ENCODE measurements at regions not wholly inside any gene's neighbourhood (a gene's known extent, or its start where the extent isn't known, plus 50 kb on each side); places are given as distances from the start of the nearest gene placed in this dataset.
"Not testable (repeated sequence)": the region's sequence is repeated elsewhere in the genome, so short reads cannot be mapped to it uniquely, and the experiment has no call there.

DNA sequence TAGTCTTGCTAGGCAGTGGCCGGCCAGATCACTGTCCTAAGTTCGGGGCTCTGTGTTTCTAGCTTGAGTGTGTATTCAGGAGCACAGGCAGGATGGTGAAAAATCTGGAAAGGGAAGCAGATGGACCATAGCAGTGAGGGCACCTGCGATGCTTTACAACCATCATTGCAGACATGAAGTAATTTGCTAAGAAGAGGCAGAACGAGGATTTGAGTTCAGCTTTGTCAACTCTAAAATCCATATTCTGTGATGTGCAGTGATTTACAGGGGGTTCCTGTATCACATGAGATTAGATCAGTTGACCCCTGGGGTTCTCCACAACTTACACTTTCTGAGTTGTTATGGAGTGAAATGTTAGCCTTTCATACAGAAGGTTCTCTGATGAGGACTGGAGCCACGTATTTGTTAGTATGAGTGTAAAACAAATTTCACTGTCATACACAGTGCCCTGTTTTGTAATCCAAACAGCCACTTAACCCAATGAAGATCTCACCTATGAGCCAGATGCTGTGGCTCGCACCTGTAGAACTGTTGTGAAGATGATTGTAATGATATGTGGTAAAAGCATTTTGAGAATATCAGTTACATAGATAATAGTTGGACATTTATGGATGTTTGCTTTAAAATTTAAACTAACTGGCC is 173.0 kb upstream of the VKORC1L1 start:
- H3K27ac ChIP-seq (replicated peaks); DNase-seq (ENCODE audit: low read depth in 1 of 2, low spot score in 1 of 2); H3K4me3 ChIP-seq (replicated peaks; ENCODE audit: insufficient read depth, low read length); H3K27me3 ChIP-seq (ENCODE audit: insufficient read depth, poor library complexity, severe bottlenecking): not testable (repeated sequence)

DNA sequence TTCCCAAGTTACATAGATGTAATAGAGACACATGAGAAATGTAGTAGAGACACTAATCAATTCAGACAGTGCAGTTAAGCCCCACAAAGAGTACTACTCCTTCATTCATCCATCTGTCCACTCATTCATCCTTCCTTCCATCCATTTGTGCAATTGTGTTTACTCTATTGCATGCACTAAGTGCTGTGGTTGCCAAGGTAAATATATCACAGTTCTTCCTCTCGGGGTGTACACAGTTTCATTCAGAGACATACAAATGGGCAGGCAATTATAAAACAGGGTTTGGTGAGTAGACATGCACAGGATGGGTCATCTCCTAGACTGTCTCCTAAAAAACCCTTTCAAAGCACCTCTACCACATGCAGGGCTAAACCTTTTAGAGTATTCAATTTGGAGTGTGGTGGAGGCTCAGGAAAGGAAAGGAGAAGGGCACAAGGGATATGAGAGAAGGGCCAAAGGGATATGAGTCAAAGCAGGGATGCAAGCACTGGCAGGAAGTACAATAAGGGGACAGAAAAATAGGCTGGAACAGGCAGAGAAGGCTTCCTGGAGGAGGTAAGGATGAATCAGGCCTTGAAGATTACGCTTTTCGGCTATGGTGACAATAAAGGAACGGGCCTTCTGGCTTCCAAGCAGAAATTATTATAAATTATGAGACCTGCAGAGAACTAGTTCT is 153.6 kb upstream of the VKORC1L1 start:
- not testable (repeated sequence) for DNase-seq (ENCODE audit: low read depth in 1 of 2, low spot score in 1 of 2); H3K4me3 ChIP-seq (replicated peaks; ENCODE audit: insufficient read depth, low read length); H3K27me3 ChIP-seq (ENCODE audit: insufficient read depth, poor library complexity, severe bottlenecking); H3K27ac ChIP-seq (replicated peaks)

DNA sequence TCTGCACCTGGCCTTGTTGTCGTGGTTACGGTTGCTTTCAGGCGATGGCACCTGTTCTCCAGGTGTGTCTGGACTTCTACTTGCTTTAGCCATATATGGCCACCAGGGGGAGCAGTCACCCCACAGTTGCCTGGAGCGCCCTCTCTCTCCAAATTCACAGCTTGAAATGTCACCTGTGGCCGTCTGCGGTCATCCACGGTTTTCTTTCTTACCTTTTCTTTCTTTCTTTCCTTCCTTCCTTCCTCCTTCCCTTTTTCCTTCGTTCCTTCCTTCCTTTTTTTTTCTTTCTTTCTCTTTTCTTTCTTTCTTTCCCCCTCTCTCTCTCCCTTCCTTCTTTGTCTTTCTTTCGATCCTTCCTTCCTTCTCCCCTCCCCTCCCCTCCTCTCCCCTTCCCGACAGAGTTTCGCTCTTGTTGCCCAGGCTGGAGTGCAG is 150.5 kb upstream of the VKORC1L1 start:
- TF ChIP-seq GABPA (IDR thresholded peaks at IDR 0.05; ENCODE audit: low read depth) (no peak), SPI1 (IDR thresholded peaks at IDR 0.05; ENCODE audit: borderline replicate concordance, low read depth) (no peak), POLR2AphosphoS5 (IDR thresholded peaks at IDR 0.05; ENCODE audit: low read depth) (no peak)
- TF ChIP-seq, protein P1, sequence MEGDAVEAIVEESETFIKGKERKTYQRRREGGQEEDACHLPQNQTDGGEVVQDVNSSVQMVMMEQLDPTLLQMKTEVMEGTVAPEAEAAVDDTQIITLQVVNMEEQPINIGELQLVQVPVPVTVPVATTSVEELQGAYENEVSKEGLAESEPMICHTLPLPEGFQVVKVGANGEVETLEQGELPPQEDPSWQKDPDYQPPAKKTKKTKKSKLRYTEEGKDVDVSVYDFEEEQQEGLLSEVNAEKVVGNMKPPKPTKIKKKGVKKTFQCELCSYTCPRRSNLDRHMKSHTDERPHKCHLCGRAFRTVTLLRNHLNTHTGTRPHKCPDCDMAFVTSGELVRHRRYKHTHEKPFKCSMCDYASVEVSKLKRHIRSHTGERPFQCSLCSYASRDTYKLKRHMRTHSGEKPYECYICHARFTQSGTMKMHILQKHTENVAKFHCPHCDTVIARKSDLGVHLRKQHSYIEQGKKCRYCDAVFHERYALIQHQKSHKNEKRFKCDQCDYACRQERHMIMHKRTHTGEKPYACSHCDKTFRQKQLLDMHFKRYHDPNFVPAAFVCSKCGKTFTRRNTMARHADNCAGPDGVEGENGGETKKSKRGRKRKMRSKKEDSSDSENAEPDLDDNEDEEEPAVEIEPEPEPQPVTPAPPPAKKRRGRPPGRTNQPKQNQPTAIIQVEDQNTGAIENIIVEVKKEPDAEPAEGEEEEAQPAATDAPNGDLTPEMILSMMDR (IDR thresholded peaks at IDR 0.05; ENCODE audit: insufficient read depth, low read length), result peak; percentile 50
- TF ChIP-seq, protein P2, sequence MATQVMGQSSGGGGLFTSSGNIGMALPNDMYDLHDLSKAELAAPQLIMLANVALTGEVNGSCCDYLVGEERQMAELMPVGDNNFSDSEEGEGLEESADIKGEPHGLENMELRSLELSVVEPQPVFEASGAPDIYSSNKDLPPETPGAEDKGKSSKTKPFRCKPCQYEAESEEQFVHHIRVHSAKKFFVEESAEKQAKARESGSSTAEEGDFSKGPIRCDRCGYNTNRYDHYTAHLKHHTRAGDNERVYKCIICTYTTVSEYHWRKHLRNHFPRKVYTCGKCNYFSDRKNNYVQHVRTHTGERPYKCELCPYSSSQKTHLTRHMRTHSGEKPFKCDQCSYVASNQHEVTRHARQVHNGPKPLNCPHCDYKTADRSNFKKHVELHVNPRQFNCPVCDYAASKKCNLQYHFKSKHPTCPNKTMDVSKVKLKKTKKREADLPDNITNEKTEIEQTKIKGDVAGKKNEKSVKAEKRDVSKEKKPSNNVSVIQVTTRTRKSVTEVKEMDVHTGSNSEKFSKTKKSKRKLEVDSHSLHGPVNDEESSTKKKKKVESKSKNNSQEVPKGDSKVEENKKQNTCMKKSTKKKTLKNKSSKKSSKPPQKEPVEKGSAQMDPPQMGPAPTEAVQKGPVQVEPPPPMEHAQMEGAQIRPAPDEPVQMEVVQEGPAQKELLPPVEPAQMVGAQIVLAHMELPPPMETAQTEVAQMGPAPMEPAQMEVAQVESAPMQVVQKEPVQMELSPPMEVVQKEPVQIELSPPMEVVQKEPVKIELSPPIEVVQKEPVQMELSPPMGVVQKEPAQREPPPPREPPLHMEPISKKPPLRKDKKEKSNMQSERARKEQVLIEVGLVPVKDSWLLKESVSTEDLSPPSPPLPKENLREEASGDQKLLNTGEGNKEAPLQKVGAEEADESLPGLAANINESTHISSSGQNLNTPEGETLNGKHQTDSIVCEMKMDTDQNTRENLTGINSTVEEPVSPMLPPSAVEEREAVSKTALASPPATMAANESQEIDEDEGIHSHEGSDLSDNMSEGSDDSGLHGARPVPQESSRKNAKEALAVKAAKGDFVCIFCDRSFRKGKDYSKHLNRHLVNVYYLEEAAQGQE (IDR thresholded peaks at IDR 0.05; ENCODE audit: insufficient replicate concordance, low read depth), result no peak
- no peak overlapping the region for H3K27ac ChIP-seq (replicated peaks)
- no peak overlapping the region for H3K4me3 ChIP-seq (replicated peaks; ENCODE audit: insufficient read depth, low read length)
- peak in 1 of 2 experiments; percentile 33 for DNase-seq (ENCODE audit: low read depth in 1 of 2, low spot score in 1 of 2)
- no peaks in the 10 kb centered on the region for H3K27me3 ChIP-seq (ENCODE audit: insufficient read depth, poor library complexity, severe bottlenecking)

DNA sequence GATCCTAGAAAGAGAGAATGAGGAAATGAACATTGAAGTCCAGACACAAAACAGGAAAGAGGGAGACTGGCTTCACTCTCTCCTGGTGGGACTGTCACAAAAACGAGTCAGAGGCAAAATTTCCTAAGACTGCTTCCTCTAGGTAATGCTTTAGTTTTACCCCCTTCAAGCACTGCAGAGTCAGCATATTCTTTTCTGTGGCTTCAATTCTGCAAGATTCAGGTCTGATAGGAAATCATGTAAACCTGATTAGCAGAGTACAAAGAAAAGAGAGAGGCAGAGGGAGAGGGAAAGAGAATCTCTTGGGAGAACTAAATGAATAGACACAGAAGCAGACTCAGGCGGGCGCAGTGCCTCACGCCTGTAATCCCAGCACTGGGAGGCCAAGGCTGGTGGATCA is 145.7 kb upstream of the VKORC1L1 start:
- not testable (repeated sequence) for H3K27ac ChIP-seq (replicated peaks); DNase-seq (ENCODE audit: low read depth in 1 of 2, low spot score in 1 of 2); H3K4me3 ChIP-seq (replicated peaks; ENCODE audit: insufficient read depth, low read length); H3K27me3 ChIP-seq (ENCODE audit: insufficient read depth, poor library complexity, severe bottlenecking)

DNA sequence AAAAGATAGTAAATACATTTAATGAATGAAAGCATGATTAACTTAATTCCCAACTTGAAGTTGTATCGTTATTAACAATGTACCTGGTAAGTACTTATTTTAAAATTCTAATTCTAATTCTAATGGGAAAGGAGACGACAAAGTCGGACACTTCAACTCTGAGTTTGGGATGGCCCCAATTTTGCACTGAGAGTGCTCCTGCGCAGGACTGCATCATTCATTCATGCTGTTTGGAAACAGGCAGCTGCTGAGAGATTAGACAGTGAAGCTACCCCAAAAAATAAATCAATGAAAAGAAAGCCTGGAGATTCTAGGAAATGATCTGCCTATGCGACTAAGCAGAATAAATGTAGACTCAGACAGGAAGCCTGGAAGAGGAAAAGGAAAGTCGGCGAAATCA is 141.7 kb upstream of the VKORC1L1 start:
- Histone ChIP-seq H3K27ac (replicated peaks) (no peak overlapping the region), H3K4me3 (replicated peaks; ENCODE audit: insufficient read depth, low read length) (no peak overlapping the region), H3K27me3 (ENCODE audit: insufficient read depth, poor library complexity, severe bottlenecking) (no peaks in the 10 kb centered on the region)
- no peak for DNase-seq (ENCODE audit: low read depth in 1 of 2, low spot score in 1 of 2)
- TF ChIP-seq POLR2AphosphoS5 (IDR thresholded peaks at IDR 0.05; ENCODE audit: low read depth) (no peak), GABPA (IDR thresholded peaks at IDR 0.05; ENCODE audit: low read depth) (no peak)

DNA sequence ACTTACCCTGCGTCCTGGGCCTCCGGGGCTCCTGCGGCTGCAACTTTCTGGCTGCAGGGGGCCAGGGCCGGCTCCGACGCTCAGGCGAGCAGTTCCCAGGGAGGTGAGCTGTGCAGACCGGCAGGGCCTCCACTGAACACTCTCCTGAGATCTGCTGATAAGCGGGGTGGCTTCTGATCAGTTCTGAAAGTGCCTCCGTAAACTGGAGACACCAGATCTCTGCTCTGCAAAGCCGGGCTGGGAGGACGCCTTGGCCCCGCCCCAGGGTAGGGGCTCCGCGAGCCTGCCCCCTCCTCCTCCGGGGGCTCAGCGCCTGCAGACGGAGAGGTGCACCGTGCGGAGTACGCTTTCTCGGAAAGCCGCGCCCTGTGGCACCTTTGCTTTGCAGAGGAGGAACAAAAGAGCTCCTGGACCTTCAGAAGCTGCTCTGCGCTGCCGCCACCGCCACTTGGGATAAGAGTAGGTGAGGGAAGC is 141.3 kb upstream of the VKORC1L1 start:
- Histone ChIP-seq H3K4me3 (replicated peaks; ENCODE audit: insufficient read depth, low read length) (no peak overlapping the region), H3K27me3 (ENCODE audit: insufficient read depth, poor library complexity, severe bottlenecking) (no peaks in the 10 kb centered on the region), H3K27ac (replicated peaks) (no peak overlapping the region)
- TF ChIP-seq GABPA (IDR thresholded peaks at IDR 0.05; ENCODE audit: low read depth), result no peak
- no peak for DNase-seq (ENCODE audit: low read depth in 1 of 2, low spot score in 1 of 2)

DNA sequence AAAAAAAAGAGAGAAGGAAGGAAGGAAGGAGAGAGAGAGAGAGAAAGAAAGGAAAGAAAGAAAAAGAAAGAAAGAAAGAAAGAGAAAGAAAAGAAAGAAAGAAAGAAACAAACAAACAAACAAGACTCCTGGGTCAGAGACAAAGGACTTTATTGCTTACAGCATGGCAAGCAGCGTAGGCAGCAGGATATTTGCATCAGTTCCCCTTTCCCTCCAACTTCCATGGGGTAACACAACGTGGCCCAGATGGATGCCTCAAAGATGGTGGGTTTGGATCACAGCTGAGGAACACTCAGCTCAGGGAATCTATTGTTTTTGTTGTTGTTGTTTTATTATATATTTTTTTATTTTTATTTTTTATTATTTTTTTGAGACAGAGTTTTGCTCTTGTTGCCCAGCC is 128.5 kb upstream of the VKORC1L1 start:
- Histone ChIP-seq H3K27ac (replicated peaks) (no peak overlapping the region), H3K4me3 (replicated peaks; ENCODE audit: insufficient read depth, low read length) (no peak overlapping the region), H3K27me3 (ENCODE audit: insufficient read depth, poor library complexity, severe bottlenecking) (no peaks in the 10 kb centered on the region)
- TF ChIP-seq POLR2AphosphoS5 (IDR thresholded peaks at IDR 0.05; ENCODE audit: low read depth), result no peak
- TF ChIP-seq, protein P1 (IDR thresholded peaks at IDR 0.05; ENCODE audit: insufficient read depth, low read length), result no peak
- TF ChIP-seq GABPA (IDR thresholded peaks at IDR 0.05; ENCODE audit: low read depth), result no peak
- TF ChIP-seq, protein P2 (IDR thresholded peaks at IDR 0.05; ENCODE audit: insufficient replicate concordance, low read depth), result no peak
- TF ChIP-seq SPI1 (IDR thresholded peaks at IDR 0.05; ENCODE audit: borderline replicate concordance, low read depth), result peak; percentile 58; the same call in 1 of the 2 replicates
- DNase-seq (ENCODE audit: low read depth in 1 of 2, low spot score in 1 of 2), result peak in 1 of 2 experiments; percentile 27

Data from HL-60 (cell line).